ENCODE measurements at regions not wholly inside any gene's neighbourhood (a gene's known extent, or its start where the extent isn't known, plus 50 kb on each side); places are given as distances from the start of the nearest gene placed in this dataset.

GRCh38 chr3:162094301-162094700 is 597.7 kb downstream of the OTOL1 start:
- TF ChIP-seq RCOR1 (IDR thresholded peaks at IDR 0.05; ENCODE audit: low read depth, low read length) (no peak), CTCF (IDR thresholded peaks at IDR 0.05) (no peak), SMC3 (IDR thresholded peaks at IDR 0.05) (no peak), POLR2A (IDR thresholded peaks at IDR 0.05; ENCODE audit: low read length) (no peak), EP300 (IDR thresholded peaks at IDR 0.05) (no peak), JUN (IDR thresholded peaks at IDR 0.05) (no peak), RAD21 (conservative IDR thresholded peaks at IDR 0.05 in 1 of 2, IDR thresholded peaks at IDR 0.05 in 1 of 2) (no peak), USF2 (IDR thresholded peaks at IDR 0.05) (no peak), BHLHE40 (IDR thresholded peaks at IDR 0.05; ENCODE audit: low read depth, low read length) (no peak), CHD4 (IDR thresholded peaks at IDR 0.05; ENCODE audit: borderline replicate concordance) (no peak)

Measured in A549 (cell line).